HG03135 (cell line): ENCODE measurements at regions not wholly inside any gene's neighbourhood (a gene's known extent, or its start where the extent isn't known, plus 50 kb on each side); places are given as distances from the start of the nearest gene placed in this dataset.

Experiments
- ATAC-seq: cut with Tn5 transposase; IDR thresholded peaks from one replicate; pipeline ENCODE4 v1.9.1; 2021; ENCODE audit warnings: mild to moderate bottlenecking, moderate library complexity; ENCODE audit not compliant: unreplicated experiment

- ATAC-seq, result no peak
Observed at GRCh38 chr11:131223198-131223991, 147.0 kb upstream of the NTM start.

GRCh38 chr11:131228378-131228777 lies 142.0 kb upstream of the NTM start:
- ATAC-seq, result no peak

- ATAC-seq, result no peak
Observed at GRCh38 chr11:131229221-131229620, 141.2 kb upstream of the NTM start.

GRCh38 chr11:131231317-131231940 lies 139.0 kb upstream of the NTM start:
- ATAC-seq, result no peak

GRCh38 chr11:131232261-131232660 lies 138.2 kb upstream of the NTM start:
- no peak for ATAC-seq

- ATAC-seq, result no peak
Observed at GRCh38 chr11:131234221-131234620, 136.2 kb upstream of the NTM start.

- ATAC-seq, result no peak
Observed at GRCh38 chr11:131235328-131236298, 134.8 kb upstream of the NTM start.

GRCh38 chr11:131240421-131240820 lies 130.0 kb upstream of the NTM start:
- ATAC-seq, result no peak

GRCh38 chr11:131242476-131243000 lies 127.9 kb upstream of the NTM start:
- ATAC-seq, result no peak

- no peak for ATAC-seq
Observed at GRCh38 chr11:131246156-131246555, 124.3 kb upstream of the NTM start.

- ATAC-seq, result no peak
Observed at GRCh38 chr11:131246663-131247062, 123.8 kb upstream of the NTM start.

- ATAC-seq, result no peak
Observed at GRCh38 chr11:131248588-131248987, 121.8 kb upstream of the NTM start.

GRCh38 chr11:131253142-131253655 lies 117.2 kb upstream of the NTM start:
- no peak for ATAC-seq

GRCh38 chr11:131253656-131254151 lies 116.7 kb upstream of the NTM start:
- no peak for ATAC-seq

GRCh38 chr11:131254254-131254653 lies 116.2 kb upstream of the NTM start:
- no peak for ATAC-seq

- no peak for ATAC-seq
Observed at GRCh38 chr11:131274233-131274632, 96.2 kb upstream of the NTM start.

GRCh38 chr11:131275580-131275979 lies 94.8 kb upstream of the NTM start:
- ATAC-seq, result no peak

- no peak for ATAC-seq
Observed at GRCh38 chr11:131278472-131278871, 91.9 kb upstream of the NTM start.

- no peak for ATAC-seq
Observed at GRCh38 chr11:131279654-131280384, 90.6 kb upstream of the NTM start.

- no peak for ATAC-seq
Observed at GRCh38 chr11:131281316-131281715, 89.1 kb upstream of the NTM start.
